ENCODE measurements at regions not wholly inside any gene's neighbourhood (a gene's known extent, or its start where the extent isn't known, plus 50 kb on each side); places are given as distances from the start of the nearest gene placed in this dataset.

DNA sequence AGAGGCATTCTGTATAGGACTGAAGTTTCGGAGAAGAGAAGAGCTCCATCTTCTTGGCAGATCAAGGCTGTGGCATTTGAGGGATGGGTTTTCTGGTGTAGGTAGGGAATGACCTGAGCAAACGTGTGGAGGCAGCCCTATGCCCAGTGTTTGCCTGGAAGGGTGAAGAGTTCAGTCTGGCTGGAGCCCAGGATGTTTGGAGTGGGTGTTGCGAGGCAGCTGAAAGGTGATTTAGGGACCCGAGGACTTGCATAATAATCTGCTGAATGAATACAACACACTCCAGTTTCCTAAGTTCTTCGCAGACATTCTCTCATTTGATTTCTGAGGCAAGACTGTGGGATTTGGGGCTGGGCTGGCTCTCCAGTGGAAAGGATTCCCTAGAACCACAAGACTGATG is 186.2 kb downstream of the CYLD start:
- no peaks in the 10 kb centered on the region for H3K36me3 Mint-ChIP-seq (ENCODE audit: low read depth)
- intact Hi-C loops (cut with micrococcal nuclease) = no loop called here
- H3K27ac Mint-ChIP-seq = no peak overlapping the region
- no peak for DNase-seq
- H3K27me3 Mint-ChIP-seq = peaks cover 4% of the 10 kb centered on the region
- H3K4me1 Mint-ChIP-seq = no peaks in the 10 kb centered on the region
- no peak overlapping the region for H3K4me3 Mint-ChIP-seq
- no peaks in the 10 kb centered on the region for H3K9me3 Mint-ChIP-seq

- intact Hi-C loops (cut with micrococcal nuclease) = no loop called here
- Mint-ChIP-seq H3K9me3 (no peaks in the 10 kb centered on the region), H3K36me3 (ENCODE audit: low read depth) (no peaks in the 10 kb centered on the region), H3K27me3 (peaks cover 4% of the 10 kb centered on the region), H3K4me3 (no peak overlapping the region), H3K27ac (no peak overlapping the region), H3K4me1 (no peaks in the 10 kb centered on the region)
- no peak for DNase-seq
These were observed 184.0 kb downstream of the CYLD start for GRCh38 chr16:50925758-50926357.

DNA sequence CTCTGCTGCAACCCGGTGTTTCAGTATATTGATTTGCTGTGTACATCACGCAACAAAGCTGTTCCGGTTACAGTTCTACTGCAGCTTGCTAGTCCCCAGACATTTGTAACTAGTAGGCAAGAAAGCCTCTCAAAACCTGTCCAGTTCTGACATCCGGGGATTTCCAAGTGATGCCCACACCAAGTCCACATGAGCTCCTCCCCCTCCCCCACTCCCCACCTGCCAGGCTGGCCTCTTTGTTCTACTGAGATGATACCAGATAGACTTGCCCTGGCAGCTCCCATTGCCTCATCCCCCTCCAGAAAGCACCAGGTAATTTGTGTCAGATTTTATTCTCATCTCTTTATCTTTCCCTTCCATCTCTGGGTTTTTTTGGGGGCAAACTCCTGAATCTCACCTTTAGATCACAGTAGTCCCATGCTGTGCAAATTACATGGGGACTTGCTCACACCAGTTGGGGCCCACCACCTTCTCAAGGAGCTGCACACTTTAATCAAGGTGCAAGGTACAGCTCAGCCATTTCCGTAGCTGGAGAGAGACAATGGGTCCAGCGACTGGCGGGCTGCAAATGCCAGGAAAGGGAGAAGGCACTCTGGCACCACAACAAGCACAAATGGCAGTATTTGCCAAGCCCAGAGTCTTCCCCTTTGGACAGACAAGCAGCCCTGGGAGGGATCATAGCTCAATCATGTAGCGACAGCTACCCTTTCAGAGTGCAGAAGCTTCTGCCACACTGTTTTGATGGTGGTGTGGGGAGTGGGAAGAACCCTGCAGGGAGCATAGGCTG is 183.1 kb downstream of the CYLD start:
- no peak for DNase-seq
- intact Hi-C loops (cut with micrococcal nuclease) = no loop called here
- no peaks in the 10 kb centered on the region for H3K9me3 Mint-ChIP-seq
- H3K4me3 Mint-ChIP-seq = no peak overlapping the region
- no peaks in the 10 kb centered on the region for H3K36me3 Mint-ChIP-seq (ENCODE audit: low read depth)
- peaks cover 4% of the 10 kb centered on the region for H3K27me3 Mint-ChIP-seq
- H3K4me1 Mint-ChIP-seq = no peaks in the 10 kb centered on the region
- H3K27ac Mint-ChIP-seq = no peak overlapping the region

DNA sequence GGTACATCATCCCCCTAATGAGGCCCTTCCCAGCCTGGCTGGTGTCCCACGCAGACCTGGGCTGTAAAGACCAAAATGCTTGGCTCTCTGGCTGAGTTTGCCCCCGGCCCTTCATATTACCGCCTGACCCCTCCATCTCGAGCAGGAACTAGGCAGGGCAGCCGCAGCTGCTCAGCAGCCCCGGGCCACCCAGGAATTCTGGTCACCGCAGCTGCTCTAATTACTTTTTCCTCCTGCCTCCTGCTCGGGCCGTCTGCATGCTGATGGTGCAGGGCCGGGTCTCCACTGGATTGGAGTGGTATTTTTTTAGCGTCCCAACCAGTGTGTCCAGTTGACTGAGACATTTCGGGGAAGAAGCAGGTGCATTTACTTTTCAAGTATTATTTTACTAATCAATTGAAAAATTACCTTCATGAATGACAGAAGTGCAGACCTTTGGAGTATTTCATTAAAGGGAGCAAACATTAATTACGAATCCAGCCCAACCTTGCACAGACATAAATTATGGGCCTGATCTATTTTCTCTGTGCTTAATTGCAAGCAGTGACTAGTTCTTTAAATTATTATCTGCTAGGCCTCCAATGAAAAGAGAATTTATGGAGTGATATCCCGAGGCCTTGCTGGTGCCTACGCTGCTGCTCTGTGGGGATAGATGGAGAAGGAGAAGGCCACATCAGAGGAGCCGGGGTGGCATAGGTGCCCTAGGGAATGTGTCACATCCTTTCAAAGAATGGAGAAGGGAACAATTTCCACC is 176.2 kb downstream of the CYLD start:
- Mint-ChIP-seq H3K27ac (no peak overlapping the region), H3K9me3 (no peaks in the 10 kb centered on the region), H3K27me3 (no peaks in the 10 kb centered on the region), H3K4me3 (no peak overlapping the region), H3K36me3 (ENCODE audit: low read depth) (no peaks in the 10 kb centered on the region), H3K4me1 (no peaks in the 10 kb centered on the region)
- DNase-seq = no peak
- intact Hi-C loops (cut with micrococcal nuclease) = no loop called here

DNA sequence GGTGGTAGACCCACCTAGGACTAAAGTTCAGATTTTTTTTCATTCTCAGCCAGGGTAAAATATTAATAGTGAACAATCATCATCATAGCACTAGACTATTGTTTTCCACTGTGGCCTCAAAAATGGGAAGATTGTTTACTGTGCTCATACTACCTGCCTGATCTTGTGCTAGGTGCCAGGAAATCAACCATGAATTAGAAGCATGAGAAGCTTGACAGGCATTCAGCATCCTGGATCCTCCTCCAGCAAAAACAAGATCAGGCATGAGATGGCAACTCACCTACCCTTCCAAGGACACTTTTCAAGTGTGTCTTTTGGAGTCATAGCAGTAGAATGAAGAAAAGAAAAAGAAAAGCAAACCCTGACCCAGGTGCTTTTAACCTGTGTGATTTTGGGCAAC is 174.2 kb downstream of the CYLD start:
- Mint-ChIP-seq H3K27ac (no peak overlapping the region), H3K36me3 (ENCODE audit: low read depth) (no peaks in the 10 kb centered on the region), H3K4me3 (no peak overlapping the region), H3K4me1 (no peaks in the 10 kb centered on the region), H3K27me3 (peaks cover 3% of the 10 kb centered on the region), H3K9me3 (no peaks in the 10 kb centered on the region)
- no peak for DNase-seq
- intact Hi-C loops (cut with micrococcal nuclease) = no loop called here

DNA sequence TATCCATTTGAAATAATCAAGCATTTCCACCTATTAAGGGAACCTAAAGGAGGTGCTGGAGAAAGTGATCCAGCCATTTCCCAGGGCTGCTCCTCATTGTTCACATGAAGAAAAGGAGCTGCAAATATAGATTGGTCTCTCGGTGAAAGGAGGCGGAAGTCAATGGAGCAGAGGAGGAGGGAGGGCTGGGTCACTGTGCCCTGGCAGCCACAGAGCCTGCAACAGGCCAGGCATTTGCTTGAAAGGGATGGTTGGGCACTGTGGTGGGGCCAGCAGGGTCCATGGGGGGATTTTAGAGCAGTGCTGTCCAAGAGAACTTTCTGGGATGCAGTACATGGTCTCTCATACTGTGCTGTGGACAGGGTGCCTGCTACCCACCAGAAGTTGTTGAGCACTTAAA is 173.2 kb downstream of the CYLD start:
- Mint-ChIP-seq H3K27ac (no peak overlapping the region), H3K4me3 (no peak overlapping the region), H3K4me1 (no peaks in the 10 kb centered on the region), H3K36me3 (ENCODE audit: low read depth) (no peaks in the 10 kb centered on the region), H3K9me3 (no peaks in the 10 kb centered on the region), H3K27me3 (peaks cover 4% of the 10 kb centered on the region)
- intact Hi-C loops (cut with micrococcal nuclease) = no loop called here
- DNase-seq = no peak

GRCh38 chr16:50910736-50911100 is 168.8 kb downstream of the CYLD start:
- peaks cover 4% of the 10 kb centered on the region for H3K27me3 Mint-ChIP-seq
- H3K4me1 Mint-ChIP-seq = no peaks in the 10 kb centered on the region
- DNase-seq = no peak
- no peak overlapping the region for H3K4me3 Mint-ChIP-seq
- no peaks in the 10 kb centered on the region for H3K36me3 Mint-ChIP-seq (ENCODE audit: low read depth)
- no peak overlapping the region for H3K27ac Mint-ChIP-seq
- intact Hi-C loops (cut with micrococcal nuclease) = no loop called here
- no peaks in the 10 kb centered on the region for H3K9me3 Mint-ChIP-seq

DNA sequence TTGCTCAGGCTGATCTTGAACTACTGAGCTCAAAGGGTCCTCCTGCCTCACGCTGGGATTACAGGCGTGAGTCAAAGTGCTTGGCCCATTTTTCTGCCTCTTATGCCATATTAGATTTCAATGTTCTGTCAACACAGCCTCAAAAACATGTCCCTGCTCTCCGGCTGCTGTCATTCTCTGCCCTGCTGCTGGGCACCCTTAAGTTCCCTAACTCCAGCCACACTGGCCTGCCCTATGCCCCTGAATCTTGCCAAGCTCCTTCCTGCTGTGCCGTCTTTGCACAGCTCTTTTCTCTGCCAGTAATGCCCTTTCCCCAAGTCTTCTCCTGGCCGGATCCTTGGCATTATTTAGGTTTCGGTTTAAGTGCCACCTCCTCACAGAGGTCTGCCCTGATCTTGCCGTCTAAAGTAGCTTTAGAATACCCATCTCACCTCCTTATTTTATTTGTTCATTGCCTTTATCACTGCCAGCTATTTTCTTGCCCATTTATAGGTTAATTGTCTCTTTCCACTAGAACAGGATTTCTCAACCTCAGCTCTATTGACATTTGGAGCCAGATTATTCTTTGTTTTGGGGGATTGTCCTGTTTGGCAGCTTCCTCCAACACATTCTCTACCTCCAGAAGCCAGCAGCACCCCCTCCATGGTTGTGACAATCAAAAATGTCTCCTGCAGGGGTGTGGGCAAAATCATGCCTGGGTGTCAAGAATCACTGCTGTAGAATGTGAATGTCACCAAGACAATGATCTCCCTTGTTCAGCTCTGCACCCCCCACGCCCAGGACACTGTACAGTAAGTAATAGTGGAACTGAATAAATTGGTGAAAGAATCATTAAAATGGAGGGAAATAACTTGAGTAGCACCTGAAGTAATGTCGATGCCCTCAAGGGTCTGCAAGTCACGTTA is 168.2 kb downstream of the CYLD start:
- H3K4me3 Mint-ChIP-seq = no peak overlapping the region
- no peaks in the 10 kb centered on the region for H3K9me3 Mint-ChIP-seq
- H3K4me1 Mint-ChIP-seq = no peaks in the 10 kb centered on the region
- no peaks in the 10 kb centered on the region for H3K36me3 Mint-ChIP-seq (ENCODE audit: low read depth)
- no peak overlapping the region for H3K27ac Mint-ChIP-seq
- peaks cover 4% of the 10 kb centered on the region for H3K27me3 Mint-ChIP-seq
- no peak for DNase-seq
- intact Hi-C loops (cut with micrococcal nuclease) = no loop called here

- no peaks in the 10 kb centered on the region for H3K4me1 Mint-ChIP-seq
- no peaks in the 10 kb centered on the region for H3K9me3 Mint-ChIP-seq
- DNase-seq = no peak
- intact Hi-C loops (cut with micrococcal nuclease) = no loop called here
- no peaks in the 10 kb centered on the region for H3K36me3 Mint-ChIP-seq (ENCODE audit: low read depth)
- no peak overlapping the region for H3K4me3 Mint-ChIP-seq
- H3K27me3 Mint-ChIP-seq = peaks cover 4% of the 10 kb centered on the region
- no peak overlapping the region for H3K27ac Mint-ChIP-seq
These were observed 166.6 kb downstream of the CYLD start for GRCh38 chr16:50908468-50908867.

- Mint-ChIP-seq H3K4me1 (no peaks in the 10 kb centered on the region), H3K4me3 (no peak overlapping the region), H3K27me3 (peaks cover 3% of the 10 kb centered on the region), H3K36me3 (ENCODE audit: low read depth) (no peaks in the 10 kb centered on the region), H3K27ac (no peak overlapping the region), H3K9me3 (no peaks in the 10 kb centered on the region)
- intact Hi-C loops (cut with micrococcal nuclease) = no loop called here
- DNase-seq = no peak
These were observed 164.6 kb downstream of the CYLD start for GRCh38 chr16:50906454-50906853.

DNA sequence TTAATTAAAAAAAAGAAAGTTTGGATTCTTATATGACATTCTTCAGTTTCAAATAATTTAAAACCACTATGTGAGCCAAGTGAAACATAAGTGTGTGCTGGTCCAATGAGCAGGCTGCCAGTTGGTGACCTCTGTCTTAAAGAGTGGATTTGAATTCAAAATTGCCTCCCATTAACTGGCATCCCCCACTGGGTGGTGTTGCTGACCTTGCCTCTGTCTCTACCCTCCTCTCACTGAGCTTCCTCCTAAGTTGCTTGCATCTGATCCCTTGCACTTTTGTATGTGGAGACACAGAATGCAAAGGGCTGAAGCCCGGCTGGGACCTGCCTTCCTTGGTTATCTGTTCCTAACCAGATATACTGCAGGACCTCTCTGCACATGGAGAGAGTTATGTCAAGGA is 160.6 kb downstream of the CYLD start:
- Mint-ChIP-seq H3K4me1 (no peaks in the 10 kb centered on the region), H3K9me3 (no peaks in the 10 kb centered on the region), H3K4me3 (no peak overlapping the region), H3K27ac (no peak overlapping the region), H3K36me3 (ENCODE audit: low read depth) (no peaks in the 10 kb centered on the region), H3K27me3 (no peaks in the 10 kb centered on the region)
- intact Hi-C loops (cut with micrococcal nuclease) = no loop called here
- no peak for DNase-seq

DNA sequence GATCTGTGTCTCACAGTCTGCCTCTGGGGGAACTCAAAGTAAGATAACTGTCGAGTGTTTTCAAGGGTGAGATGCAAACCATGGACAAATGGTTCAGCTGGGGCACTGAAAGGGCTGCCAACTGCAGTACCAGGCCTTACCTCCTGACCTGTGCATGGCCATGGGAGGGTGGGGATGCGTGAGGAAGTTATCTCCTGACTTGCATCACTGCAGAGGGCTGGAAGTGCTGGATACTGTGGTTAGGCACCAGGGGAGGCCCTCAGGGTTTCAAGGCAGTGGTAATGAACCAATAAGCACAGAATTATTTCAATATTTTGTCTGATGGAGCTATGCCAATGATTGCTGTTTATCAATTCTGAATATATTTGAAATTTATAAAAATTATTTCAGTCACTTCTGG is 159.2 kb downstream of the CYLD start:
- Mint-ChIP-seq H3K4me1 (no peaks in the 10 kb centered on the region), H3K27me3 (no peaks in the 10 kb centered on the region), H3K4me3 (no peak overlapping the region), H3K27ac (no peak overlapping the region), H3K36me3 (ENCODE audit: low read depth) (no peaks in the 10 kb centered on the region), H3K9me3 (no peaks in the 10 kb centered on the region)
- intact Hi-C loops (cut with micrococcal nuclease) = no loop called here
- no peak for DNase-seq

- no peak overlapping the region for H3K27ac Mint-ChIP-seq
- no peaks in the 10 kb centered on the region for H3K27me3 Mint-ChIP-seq
- H3K4me3 Mint-ChIP-seq = no peak overlapping the region
- H3K36me3 Mint-ChIP-seq (ENCODE audit: low read depth) = no peaks in the 10 kb centered on the region
- DNase-seq = no peak
- H3K4me1 Mint-ChIP-seq = no peaks in the 10 kb centered on the region
- no peaks in the 10 kb centered on the region for H3K9me3 Mint-ChIP-seq
- intact Hi-C loops (cut with micrococcal nuclease) = no loop called here
These were observed 158.6 kb downstream of the CYLD start for GRCh38 chr16:50900391-50900942.
